ENCODE measurements at regions not wholly inside any gene's neighbourhood (a gene's known extent, or its start where the extent isn't known, plus 50 kb on each side); places are given as distances from the start of the nearest gene placed in this dataset.

GRCh38 chr2:120852200-120852815 lies 116.6 kb downstream of the GLI2 start:
- DNase-seq (ENCODE audit: low read depth), result no peak

GRCh38 chr2:120853306-120854013 lies 117.8 kb downstream of the GLI2 start:
- no peak for DNase-seq (ENCODE audit: low read depth)

GRCh38 chr2:120854014-120854620 lies 118.4 kb downstream of the GLI2 start:
- no peak for DNase-seq (ENCODE audit: low read depth)

DNA sequence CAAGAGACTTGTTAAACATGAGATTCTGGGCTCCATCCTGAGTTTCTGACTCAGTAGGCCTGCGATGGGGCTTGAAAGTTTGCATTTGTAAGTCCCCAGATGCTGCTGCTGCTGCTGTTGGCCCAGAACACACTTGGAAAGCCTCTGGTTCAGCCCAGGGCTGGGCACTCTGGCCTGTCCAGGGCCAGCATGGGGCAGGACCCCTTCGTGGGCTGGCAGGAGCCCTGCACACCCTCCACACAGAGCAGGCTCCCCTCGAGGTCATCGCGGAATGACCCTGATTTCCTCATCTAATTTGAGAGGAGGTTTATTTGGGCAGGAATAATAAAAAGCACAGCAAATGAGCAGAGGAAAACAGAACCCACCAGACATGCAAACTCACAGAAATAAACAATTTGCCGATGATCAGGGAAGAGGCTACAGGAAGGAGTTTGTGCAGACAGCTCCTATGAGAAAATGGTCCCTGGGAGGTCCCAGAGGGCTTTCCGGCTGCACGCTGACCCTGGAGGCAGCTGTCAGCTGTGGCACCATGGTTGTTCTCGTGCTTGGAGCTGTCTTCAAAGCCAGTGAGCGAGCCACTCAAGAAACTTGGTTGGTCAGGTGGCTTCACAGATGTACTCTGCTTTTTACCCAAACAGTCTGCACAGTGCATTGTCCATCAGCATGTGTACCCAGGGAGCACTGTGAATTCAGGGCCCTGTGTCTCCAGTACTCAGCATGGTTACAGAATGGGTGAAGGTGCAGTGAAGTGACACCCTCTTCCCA lies 119.3 kb downstream of the GLI2 start:
- DNase-seq (ENCODE audit: low read depth), result no peak

DNA sequence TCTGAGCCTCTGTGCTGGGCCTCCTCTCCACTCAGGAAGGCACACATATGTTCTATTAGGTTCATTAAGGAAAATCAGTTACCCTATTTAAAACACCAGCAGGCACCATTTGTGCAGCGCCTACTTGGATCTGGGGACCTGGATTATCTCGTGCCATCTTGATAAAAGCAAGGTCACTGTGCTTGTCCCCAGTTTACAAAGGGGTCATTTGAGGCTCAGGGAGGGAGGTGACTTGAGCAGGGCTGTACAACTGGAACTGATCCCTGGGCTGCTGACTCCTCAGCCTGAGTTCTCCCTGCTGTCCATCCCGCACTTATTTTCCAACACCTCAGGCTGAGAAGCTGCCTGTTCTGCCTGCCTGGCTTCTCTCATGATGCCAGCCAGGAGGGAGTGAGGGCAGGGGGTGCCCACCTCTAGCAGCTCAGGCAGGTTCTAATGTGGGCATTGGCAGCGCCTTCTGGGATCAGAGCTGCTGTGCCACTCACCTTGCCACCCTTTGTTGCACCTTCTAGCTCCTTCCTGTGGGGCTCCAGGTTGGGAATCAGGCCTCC lies 120.3 kb downstream of the GLI2 start:
- no peak for DNase-seq (ENCODE audit: low read depth)

DNA sequence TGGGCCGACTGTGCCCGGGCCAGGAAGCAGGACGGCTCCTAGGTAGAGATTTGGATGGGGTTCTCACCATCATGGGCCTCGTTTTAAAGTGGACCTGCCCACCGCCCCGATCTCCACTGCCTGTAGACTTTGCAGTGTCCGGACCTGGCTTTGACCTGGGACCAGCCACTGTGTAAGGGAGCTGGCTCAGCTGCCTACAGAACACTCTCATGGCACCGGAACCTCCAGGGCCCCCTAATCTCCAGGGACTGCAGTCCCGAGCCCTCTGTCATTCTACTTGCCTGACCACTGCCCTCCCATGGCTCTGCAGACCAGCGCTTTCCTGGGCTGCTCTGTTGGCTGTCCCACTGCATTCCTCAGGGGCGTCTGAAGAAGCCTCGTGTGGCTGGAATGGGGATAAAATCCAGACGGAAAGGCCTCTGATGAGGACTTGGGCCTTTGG lies 120.8 kb downstream of the GLI2 start:
- no peak for DNase-seq (ENCODE audit: low read depth)

DNA sequence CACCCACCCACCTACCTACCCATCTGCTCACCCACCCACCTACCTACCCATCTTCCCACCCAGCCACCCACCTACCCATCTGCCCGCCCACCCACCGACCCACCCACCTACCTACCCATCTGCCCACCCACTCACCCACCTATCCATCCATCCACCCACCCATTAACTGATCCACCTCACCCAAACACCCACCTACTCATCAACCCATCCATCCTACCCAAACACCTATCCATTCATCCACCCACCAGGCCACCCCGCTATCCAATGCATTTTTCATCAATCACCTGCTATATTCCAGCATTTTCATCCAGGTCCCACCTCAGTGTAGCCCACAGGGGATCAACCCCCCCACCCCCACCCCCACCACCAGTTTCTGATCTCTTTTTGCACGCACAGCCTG lies 121.8 kb downstream of the GLI2 start:
- DNase-seq (ENCODE audit: low read depth), result no peak

- no peak for DNase-seq (ENCODE audit: low read depth)
Observed at GRCh38 chr2:120857931-120858330, 122.3 kb downstream of the GLI2 start.

- no peak for DNase-seq (ENCODE audit: low read depth)
Observed at GRCh38 chr2:120858361-120859106, 122.9 kb downstream of the GLI2 start.

GRCh38 chr2:120859128-120859527 lies 123.5 kb downstream of the GLI2 start:
- no peak for DNase-seq (ENCODE audit: low read depth)

GRCh38 chr2:120859814-120860578 lies 124.3 kb downstream of the GLI2 start:
- DNase-seq (ENCODE audit: low read depth), result no peak

GRCh38 chr2:120860579-120860922 lies 124.9 kb downstream of the GLI2 start:
- DNase-seq (ENCODE audit: low read depth), result no peak

- no peak for DNase-seq (ENCODE audit: low read depth)
Observed at GRCh38 chr2:120861191-120861575, 125.5 kb downstream of the GLI2 start.

DNA sequence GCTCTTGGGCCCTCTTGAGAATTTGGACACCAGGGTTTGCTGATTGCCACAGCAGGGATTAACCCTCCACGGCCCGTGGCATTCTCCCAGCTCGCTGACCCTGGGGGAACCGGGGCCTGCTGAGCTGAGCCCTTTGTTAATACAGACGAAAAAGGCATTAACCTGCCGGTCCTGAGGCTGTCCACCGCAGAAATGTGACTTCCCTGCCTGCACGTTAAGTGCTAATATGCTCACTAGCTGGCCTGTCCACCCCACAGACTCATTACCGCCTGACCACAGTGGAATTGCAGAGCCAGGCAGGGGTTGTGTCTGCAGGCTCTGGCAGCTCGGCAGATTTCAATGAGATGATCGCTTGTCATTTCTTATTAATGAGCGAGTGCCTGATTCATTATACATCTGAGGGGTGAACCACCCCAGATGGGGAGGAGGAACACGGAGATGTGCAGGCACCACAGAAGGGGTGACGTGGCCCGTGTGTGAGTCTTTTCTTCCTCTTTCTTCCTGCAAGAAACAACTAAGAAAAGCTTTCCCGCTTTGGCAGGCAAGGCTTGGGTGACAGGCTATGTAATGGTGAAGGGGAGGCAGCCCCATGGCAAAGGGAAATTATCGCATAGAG lies 126.0 kb downstream of the GLI2 start:
- DNase-seq (ENCODE audit: low read depth), result no peak

- DNase-seq (ENCODE audit: low read depth), result no peak
Observed at GRCh38 chr2:120862201-120863060, 126.8 kb downstream of the GLI2 start.

GRCh38 chr2:120863146-120863545 lies 127.5 kb downstream of the GLI2 start:
- DNase-seq (ENCODE audit: low read depth), result no peak

DNA sequence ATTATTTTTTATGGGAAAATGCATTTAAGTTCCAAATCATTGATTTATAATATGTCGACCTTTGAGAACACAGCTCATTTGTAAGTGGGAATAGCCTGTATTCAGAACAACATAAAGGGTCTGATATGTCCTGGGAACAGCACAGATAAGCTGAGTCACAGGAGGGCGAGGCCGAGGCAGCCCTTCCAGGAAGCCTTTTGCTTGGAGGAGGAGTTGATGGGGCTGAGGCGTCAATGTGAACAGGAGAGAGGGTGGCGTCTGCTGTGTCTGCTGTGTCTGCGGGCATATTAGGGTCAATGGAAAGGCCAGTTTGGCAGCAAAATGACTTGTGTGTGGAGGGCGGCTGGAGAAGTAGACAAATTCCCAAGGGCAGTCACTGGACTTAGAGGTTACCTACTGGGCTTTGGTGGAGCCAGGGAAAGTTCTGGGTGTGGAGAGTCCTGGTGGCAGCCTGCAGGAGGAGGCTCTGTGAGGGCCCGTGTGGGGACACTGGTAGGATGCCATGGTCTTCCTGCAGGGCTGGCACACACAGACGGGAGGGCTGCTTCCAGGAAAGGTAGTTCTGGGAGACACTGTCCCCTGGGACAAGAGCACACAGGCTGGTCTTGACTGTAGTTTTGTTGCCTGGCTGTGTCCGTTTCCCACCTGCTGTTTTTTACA lies 128.1 kb downstream of the GLI2 start:
- DNase-seq (ENCODE audit: low read depth), result no peak

- no peak for DNase-seq (ENCODE audit: low read depth)
Observed at GRCh38 chr2:120864981-120865380, 129.3 kb downstream of the GLI2 start.

DNA sequence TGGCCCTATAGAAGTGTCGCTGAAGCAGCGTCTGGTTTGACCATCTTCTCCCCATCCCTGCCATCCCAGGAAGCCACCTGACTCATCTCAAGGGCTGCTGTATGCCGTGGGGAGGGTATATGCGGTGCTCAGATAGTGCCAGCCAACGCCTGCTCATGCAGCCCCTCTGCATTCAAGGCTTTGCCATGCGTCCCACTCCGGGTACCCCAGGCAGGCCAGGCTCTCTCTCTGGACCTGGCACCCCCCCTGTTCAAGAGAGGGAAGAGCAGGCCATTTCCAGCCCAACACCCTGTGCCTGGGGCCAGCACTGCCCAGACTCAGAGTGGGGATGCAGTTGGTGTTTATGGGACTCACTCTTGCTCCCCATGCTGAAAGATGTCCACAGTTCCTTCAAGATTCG lies 130.0 kb downstream of the GLI2 start:
- no peak for DNase-seq (ENCODE audit: low read depth)
